M059J (cell line): ENCODE measurements at regions not wholly inside any gene's neighbourhood (a gene's known extent, or its start where the extent isn't known, plus 50 kb on each side); places are given as distances from the start of the nearest gene placed in this dataset.
A peak's percentile ranks its signal among the peaks of the same experiment; 100 is the strongest.

Source experiments
- DNase-seq: peaks from one replicate; pipeline ENCODE4 v3.0.0-alpha.2; 2012; ENCODE audit warnings: low read depth

DNA sequence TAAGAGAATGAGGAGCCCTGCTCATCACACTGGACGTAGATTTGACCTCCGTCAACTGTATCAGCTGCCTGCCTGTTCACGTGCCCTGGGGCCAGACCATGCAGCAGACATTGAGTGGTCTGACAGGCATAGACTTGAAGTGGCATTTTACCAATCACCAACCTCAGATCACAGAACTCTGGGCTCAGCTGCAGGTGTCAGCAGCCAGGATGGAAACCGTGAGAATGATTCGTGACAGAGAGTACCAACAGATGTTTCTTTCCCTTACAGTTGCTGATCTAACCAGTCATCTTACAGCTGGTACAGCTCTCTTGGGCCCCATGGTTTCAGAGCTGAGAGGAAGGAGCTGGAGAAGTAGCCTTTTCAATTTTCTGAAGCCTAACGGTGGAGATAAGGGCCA lies 148.9 kb downstream of the EN1 start:
- DNase-seq: no peak

DNA sequence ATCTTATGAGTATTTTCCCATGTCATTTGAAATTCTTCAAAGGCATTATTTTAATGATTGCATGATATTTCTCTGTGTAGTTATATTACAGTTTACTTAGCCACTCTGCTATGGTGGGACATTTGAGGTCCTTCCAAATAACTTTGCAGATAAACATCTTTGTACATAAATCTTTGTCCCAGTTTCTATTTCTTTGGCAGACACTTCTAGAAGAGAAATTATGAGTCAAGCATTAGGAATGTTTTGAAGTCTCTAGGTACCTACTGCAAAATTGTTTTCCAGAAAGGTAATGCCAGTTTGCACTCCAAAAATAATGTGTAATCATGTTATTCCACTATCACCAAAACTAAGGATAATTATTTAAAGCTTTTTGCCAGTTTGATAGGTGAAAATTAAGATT lies 149.7 kb downstream of the EN1 start:
- peak; percentile 84 for DNase-seq

DNA sequence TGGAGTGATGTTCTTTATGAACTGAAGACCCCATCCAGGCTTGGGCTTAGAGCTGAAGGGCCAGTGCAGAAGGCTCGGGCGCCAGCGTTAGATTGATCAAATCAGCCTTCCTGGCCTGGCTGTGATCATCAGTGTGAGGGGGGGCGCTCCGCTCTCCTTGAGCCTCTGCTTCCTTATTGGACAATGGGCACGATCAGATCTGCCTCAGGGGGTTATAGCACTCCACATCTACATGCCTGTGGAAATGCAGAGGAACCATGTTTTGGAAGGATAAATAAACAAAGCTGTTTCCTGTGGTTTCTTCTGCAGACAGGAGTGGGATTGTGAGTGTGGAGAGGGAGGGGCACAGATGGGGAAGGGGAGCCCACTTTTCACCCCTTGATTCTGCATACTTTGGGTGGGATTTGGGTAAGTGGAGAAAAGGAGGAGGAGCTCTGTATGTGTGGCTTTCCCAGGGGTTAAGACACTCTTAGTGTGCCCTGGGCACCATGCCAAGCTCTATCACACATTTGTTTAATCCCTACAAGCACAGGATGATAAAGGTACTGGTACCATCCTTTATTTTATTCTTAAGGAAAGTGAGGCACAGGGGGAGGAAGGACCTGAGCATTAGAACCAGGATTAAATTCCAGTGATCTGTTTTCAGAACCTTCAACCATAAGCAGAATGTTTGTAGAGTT lies 150.5 kb downstream of the EN1 start:
- peak; percentile 87 for DNase-seq

DNA sequence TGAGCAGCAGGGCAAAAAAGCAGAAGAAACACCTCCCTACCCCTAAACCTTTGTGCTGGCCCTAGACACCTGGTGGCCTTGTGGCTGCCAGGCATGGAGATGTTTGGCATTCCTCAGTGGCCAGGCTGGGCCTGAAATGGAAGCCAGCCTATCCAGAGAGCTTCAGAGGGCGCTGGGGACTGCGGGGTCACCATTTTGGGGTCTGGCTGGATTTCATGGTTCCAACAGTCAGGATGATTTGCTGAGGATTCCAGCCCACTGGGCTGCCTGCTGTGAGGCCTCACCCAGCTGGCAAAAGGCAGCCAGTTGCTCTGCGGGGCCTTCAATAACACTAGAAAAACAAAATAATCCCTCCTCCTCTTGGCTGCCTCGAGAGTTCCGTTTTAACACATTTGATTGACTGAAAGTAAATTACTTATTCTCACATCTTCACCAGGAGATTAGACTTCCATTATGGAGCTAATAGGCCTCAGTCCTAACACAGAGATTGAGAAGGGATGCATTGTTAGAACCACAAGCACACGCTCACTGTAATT lies 154.1 kb downstream of the EN1 start:
- DNase-seq: no peak

DNA sequence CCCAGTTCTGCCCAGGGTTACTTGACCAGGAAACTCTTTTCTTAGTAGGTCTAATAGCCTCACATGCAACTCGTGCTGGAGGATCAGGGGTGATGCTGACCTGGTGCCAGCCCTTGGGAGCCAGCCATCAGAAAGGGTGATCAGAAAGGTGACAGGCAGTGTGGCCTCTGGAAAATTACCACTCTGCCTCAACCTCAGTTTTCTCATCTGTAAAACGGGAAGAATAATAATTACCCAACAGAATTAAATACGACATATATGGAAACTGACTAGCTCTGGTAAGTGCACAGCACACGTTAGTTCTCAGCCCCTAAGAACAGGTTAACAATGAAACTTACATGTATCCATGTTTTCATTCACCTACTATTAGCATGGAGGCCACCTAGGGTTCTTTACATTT lies 157.6 kb downstream of the EN1 start:
- no peak for DNase-seq

DNA sequence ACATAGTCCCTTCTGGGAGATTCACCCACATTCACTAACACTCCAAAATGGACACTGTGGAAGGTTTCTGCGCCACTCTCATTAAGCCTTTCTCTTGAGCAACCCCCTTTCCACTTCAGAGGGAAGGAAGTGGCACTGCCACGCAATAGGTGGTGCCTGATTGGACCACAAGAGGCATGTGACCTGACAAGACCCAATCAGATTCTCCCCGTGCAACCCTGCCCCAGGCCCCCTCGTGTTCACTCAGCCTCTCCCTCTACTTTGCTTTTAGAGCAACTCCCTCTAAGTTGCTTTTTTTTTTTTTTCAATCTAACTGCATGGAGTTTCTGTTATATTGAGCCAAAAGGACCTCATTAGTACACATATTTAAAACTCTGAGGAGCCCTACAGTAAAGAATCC lies 158.0 kb downstream of the EN1 start:
- DNase-seq: no peak

DNA sequence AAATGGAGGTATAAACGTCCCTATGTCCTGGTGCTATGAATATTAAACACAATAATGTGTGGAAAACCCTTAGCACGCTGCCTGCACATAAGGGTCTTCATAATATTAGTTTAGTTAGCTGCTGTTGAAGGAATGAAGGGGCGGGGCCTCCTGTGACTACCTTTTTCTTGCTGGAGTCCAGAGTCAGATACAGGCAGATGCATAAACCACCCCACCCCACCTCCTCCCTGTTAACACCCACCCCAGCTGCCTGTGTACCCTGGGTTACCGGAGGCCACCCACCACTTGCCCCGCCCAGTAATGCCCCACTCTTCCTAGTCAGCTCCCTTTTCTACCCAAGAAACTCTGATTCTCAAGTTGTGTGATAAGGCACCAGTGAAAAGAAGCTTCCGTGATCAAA lies 158.4 kb downstream of the EN1 start:
- DNase-seq: no peak

DNA sequence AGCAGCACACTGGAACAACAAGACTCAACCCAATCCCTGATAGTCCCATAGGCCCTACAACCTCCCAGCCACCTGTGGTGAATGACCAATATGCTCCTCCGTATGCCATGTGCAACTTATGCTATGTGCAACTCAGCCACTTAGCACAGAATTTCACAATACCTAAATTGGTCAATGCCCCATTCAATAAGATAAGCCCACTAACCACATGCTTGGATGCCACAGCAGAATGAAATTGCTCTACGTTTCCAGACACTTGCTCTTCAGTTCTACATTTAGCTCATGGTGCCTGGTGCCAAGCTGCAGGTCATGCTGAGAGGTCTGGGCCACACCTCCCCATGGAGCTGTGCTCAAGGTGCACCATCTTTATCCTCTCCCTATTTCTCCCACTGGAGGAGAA lies 159.8 kb downstream of the EN1 start:
- no peak for DNase-seq

DNA sequence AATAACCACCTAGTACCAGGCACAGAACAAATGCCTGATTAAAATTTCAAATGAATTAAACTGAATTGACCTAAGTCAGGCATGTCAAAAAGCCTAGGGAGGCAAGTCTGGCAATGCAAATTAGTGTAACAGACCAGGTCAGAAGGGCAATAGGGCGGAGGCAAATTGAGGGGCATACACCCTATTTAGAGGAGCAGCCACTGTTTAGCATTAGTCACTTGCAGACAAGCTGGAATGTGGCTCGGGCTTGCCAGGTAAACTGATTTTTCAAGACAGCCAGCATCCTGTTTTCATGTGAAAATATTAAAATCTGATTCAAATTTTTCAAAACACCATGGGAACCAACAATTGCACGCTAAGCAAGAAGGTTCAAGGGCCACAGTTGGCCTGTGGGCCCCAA lies 160.3 kb downstream of the EN1 start:
- no peak for DNase-seq

DNA sequence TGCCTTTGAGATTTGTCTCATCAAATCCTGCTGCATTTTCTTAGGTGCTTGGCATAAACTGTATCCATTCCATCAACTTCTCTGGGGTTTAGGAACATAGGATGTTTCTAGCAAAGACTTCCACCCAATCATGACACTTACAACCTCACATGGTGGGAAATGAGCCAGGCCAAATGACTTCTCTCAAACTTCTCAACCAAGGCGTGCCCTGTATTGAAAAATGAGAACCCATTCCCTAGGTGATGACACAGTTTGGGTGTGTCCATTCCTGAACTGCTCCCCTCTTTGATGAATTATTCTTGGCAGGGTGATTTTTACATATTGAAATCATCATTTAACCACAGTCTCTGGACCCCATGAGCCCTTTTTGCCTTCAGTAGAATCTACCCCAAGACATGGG lies 161.1 kb downstream of the EN1 start:
- no peak for DNase-seq

DNA sequence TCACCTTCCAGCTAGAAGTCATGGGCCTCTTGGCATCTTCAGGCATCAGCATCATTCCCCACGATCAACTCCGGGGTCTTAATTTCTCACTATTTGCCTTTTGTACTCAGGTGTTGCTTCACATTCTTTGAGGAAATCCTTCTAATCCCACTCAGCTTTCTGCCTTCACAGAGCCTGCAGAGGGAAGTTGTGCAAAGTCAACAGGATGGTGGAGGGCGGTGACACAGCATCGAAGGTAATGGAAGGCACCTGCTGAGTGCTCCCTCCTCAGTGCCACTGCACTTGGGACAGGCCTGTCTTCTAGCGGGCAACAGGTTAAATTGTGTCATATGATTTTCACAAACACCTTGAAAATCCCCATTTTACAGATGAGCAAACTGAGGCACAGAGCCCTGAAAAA lies 164.0 kb downstream of the EN1 start:
- DNase-seq: no peak

DNA sequence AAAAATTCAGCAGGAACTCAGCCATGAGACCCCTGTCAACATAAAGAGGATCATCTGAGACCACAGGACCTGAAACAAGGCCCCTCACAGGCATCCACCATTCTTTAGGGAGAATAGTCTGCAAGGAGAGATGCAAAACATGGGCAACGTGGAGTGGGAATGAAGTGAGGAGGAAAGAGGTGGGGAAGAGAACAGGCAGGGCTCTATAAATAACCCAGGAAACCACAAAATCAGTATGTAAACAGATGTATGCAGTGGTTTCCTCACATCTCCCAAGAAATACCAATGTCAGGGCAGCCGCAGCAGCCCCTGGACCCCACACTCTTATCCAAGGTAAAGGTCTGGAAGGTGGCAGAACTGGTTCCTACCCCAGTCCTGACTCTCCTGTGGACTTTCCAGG lies 168.5 kb downstream of the EN1 start:
- DNase-seq: no peak

DNA sequence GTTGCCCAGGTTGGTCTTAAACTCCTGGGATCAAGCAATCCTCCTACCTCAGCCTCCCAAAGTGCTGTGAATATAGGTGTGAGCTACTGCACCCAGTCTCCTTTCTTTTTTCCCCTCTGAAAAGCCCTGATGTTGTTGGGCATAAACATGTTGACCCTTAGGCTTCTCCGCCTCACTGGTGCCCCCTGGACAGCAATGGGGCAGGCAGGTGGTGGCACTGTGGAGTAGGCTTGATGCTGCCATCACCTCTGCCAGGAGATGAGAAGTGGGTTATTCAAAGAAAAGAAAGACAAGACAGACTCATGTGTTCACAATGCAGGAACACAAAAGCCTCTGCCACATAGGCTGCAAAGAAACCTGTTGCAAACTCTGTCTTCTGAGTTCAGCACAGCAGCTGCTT lies 169.9 kb downstream of the EN1 start:
- DNase-seq: no peak

DNA sequence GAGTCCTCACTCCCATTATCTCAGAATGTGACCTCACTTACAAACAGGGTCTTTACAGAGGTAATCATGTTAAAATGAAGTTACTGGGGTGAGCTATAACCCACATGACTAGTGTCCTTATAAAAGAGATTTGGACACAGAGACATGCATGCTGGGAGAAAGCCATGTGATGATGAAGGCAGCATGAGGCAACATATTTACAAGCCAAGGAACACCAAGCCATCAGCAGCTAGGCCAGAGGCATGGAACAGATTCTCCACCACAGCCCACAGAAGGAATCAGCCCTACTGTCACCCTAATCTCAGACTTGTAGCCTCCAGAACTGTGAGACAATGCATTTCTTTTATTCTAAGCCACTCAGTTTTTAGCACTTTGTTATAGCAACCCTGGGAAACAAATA lies 171.9 kb downstream of the EN1 start:
- DNase-seq: no peak

DNA sequence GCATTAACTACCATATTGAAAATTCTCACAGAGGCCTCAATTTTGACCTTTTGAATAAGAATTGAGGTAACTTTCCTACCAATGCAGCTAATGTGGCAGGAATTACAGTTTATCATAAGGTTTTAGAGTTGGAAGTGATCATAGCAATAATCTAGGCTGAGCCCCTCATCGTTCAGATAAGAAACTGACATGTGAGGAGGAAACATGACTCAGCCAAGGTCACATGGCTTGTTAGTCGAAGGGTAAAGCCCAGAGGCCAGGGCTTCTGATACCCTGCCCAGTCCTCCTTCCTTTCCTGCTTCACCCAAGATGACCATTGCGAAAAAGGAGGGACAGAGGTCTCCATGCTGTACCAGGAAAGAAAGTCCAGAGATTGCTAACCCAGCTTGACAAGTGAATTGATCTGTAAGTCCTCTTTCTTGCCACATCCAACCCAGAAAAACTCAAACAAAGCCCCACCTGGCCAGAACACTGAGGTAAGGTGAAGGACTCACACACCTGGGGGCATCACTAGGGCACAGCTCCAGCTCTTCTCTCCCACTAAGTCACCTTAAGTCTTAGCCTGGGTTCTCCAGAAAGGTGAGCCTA lies 174.8 kb downstream of the EN1 start:
- DNase-seq: peak; percentile 36

DNA sequence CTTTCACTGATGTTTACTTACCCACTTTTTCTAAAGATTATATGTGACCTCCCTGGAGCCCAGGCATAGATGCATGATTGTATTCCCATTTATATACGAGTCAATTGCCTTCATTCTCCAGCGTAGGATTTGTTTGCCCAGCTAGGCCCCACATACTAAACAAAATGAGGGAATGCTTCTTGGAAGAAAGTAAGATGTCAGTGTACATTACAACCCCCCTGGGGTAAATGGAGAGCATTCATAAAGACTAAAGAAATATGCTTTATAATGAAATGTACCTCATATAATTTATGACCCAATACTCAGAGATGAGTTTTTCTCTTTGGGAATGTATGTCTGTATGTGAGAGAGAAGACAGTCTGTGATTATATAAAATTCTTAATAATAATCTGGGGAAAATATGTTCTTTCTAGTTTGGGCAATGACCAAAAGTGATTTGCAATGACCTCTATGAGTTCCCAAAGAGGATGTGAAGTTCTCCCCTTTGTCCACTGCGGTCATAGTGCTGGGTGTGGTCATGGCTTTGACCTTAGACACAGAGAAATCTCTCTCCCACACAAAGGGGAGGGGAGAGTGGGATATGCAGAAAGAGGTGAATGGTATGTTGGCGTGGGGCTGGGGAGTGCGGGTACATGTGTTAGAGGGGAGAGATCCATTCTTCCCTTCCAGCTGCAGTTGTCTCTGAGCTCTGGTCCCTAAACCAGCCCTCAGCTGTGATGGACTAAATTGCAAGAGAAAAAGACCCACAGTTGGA lies 175.6 kb downstream of the EN1 start:
- DNase-seq: no peak

DNA sequence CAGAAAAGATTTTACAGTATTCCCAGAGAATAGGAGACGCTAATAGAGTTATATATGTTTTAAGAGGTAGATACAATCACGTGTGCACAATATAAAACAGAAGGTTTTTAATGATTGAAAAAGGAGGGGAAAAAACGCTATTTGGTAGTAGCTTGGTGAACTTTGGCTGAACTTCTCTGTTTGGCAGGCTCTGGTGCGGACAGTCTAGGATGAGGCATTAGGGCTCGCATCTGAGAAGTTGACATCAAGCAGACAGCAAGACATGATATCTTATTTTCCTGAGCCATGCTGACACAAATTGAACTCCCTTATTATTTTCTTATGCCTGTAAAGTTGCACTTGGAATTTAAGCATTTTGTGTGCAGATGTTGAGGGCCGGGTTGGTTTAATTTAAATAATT lies 176.6 kb downstream of the EN1 start:
- DNase-seq: no peak

DNA sequence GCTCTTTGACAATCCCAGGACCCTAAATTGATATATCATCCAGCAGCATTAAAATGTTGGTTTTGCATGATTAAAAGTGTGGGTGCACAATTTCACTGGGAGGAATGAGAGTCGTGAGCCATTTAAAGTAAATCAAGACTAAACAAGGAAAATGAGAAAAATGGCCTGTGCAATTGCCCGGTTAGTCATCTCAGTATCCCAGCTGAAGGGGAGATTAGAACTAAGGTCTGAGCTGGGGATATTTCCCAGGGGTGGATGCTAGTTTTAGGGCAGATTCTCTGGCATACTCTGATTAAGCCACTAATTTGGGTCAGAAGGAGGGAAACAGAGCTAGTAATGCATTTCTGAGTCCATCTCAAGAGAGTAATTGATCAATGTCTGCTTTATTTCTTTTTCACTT lies 177.2 kb downstream of the EN1 start:
- no peak for DNase-seq

DNA sequence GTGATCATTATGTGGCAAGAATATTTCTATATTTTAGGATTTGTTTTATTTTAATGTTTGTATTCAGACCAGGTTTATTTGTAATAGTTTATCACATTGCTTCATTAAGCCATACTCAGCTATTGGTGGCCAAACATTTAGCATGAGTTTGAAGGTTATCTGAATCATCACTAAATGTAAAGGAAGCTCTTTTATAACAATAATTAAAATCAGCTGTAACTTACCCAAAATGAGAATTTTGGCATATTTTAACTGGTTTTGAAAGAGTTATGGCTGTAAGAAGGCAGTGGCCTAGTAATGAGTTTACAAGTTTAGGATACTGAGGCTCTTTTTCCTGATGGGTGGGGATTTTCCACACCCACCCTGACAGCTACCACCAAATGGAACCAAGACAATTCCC lies 177.8 kb downstream of the EN1 start:
- no peak for DNase-seq

DNA sequence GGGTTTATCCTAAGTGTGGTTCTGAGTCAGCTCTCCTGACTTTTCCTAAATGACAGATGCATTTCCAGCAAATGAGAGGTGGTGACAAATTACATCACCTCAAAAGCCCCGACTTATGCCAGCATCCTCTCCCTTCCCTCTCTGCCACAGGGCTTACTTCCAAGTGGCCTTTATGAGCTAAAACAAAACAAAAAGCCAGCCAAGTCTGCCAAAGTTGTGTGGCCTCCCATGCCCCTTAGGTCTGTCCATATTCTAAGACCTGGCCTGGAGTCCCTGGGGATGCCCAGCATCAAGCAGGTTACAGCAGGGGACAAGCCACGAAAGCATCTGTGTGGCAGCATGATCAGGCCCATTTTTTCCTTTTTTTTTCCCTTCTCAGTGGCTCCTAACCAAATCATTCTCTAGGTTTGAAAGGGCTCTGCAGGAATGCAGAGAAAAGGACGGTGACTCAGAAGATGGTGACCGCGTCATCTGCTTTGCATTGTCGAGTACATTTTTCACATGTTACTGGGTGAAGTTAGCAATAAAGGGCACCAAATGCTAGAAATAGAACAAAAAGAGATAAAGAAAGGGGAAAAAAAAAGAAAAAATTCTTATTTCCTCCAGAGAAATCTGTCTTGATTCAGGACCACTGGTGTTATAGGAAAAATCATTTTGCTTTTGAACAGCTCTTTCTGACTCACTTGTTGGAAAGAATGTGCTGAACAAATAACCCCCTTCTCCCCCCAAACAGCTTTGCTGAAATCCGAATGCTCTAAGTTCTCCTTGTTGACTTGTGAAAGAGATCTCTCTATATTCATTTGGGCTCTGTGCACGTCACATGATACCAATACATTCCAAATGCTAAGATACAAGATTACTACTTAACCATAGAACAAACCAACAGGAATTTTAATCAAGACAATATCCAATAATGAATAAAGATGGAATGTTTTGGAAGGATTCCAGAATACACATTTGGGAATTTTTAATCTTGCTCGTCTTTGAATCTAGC lies 178.7 kb downstream of the EN1 start:
- DNase-seq: peak; percentile 94

DNA sequence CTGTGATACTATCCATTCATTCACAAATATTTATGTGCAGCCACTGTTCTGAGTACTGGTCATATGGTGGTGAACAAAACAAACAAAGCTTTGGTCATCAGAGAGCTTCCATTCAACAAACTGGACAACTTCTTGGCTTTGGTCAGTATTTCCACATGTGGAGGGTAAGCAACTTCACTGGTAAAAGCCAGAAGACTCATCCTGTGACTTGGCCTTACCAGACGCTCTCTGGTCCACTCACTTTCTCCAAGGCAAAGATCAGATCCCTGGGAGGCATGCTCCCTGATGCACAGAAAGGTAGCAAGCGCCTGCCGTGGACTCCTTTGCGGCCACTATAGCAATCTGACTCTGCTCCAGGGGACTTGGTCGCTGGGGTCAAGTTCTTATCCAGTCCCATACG lies 179.5 kb downstream of the EN1 start:
- peak; percentile 74 for DNase-seq

DNA sequence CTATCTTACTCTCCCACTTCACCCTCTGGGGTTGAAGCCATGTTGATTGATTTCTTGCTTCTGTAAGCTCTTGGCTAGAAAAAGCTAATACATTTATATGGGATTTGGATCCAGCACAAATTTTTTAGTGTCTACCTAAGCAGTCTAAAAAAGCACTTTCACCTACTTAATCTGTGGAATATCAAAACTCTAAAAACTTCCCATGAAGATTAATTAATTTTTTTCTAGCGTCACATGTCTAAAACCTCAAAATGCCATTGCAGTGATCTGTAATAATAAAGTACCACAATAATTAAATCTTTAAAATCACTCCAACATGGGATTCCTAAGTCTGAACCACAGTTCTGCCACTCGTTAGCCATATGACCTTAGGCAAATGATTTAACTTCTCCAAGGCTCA lies 180.1 kb downstream of the EN1 start:
- peak; percentile 43 for DNase-seq
